ENCODE measurements at regions not wholly inside any gene's neighbourhood (a gene's known extent, or its start where the extent isn't known, plus 50 kb on each side); places are given as distances from the start of the nearest gene placed in this dataset.
A peak's percentile ranks its signal among the peaks of the same experiment; 100 is the strongest.

GRCh38 chr14:80005561-80005960 is 205.7 kb downstream of the DIO2 start:
- Histone ChIP-seq H4K20me1 (ENCODE audit: insufficient read depth, low read depth, low read length) (no peaks in the 10 kb centered on the region), H3K4me1 (ENCODE audit: low read length) (no peaks in the 10 kb centered on the region), H3K27ac (ENCODE audit: low read length) (no peak overlapping the region), H3K36me3 (ENCODE audit: insufficient read depth, low read length) (no peaks in the 10 kb centered on the region), H3K9ac (ENCODE audit: low read length) (no peak overlapping the region), H3K79me2 (ENCODE audit: low read length) (no peaks in the 10 kb centered on the region), H3K27me3 (ENCODE audit: low read length) (no peaks in the 10 kb centered on the region), H3K4me2 (ENCODE audit: low read depth, low read length, poor library complexity, severe bottlenecking) (no peak overlapping the region), H3K9me3 (ENCODE audit: low read length) (no peaks in the 10 kb centered on the region), H3K4me3 (ENCODE audit: low read length) (no peak overlapping the region), H2AFZ (ENCODE audit: low read length) (no peak overlapping the region), H3K9me2 (replicated peaks; ENCODE audit: insufficient read depth, low read length) (no peaks in the 10 kb centered on the region)
- DNase-seq = no peak

GRCh38 chr14:80004871-80005270 is 206.4 kb downstream of the DIO2 start:
- no peaks in the 10 kb centered on the region for H3K9me2 ChIP-seq (replicated peaks; ENCODE audit: insufficient read depth, low read length)
- H3K79me2 ChIP-seq (ENCODE audit: low read length) = no peaks in the 10 kb centered on the region
- H2AFZ ChIP-seq (ENCODE audit: low read length) = no peak overlapping the region
- no peaks in the 10 kb centered on the region for H3K36me3 ChIP-seq (ENCODE audit: insufficient read depth, low read length)
- H3K4me1 ChIP-seq (ENCODE audit: low read length) = no peaks in the 10 kb centered on the region
- no peaks in the 10 kb centered on the region for H4K20me1 ChIP-seq (ENCODE audit: insufficient read depth, low read depth, low read length)
- H3K4me3 ChIP-seq (ENCODE audit: low read length) = no peak overlapping the region
- no peaks in the 10 kb centered on the region for H3K9me3 ChIP-seq (ENCODE audit: low read length)
- no peaks in the 10 kb centered on the region for H3K27me3 ChIP-seq (ENCODE audit: low read length)
- no peak overlapping the region for H3K4me2 ChIP-seq (ENCODE audit: low read depth, low read length, poor library complexity, severe bottlenecking)
- DNase-seq = no peak
- no peak overlapping the region for H3K9ac ChIP-seq (ENCODE audit: low read length)
- H3K27ac ChIP-seq (ENCODE audit: low read length) = no peak overlapping the region

GRCh38 chr14:80003138-80003537 is 208.2 kb downstream of the DIO2 start:
- Histone ChIP-seq H3K4me2 (ENCODE audit: low read depth, low read length, poor library complexity, severe bottlenecking) (no peak overlapping the region), H3K4me1 (ENCODE audit: low read length) (no peaks in the 10 kb centered on the region), H3K9ac (ENCODE audit: low read length) (no peak overlapping the region), H3K9me2 (replicated peaks; ENCODE audit: insufficient read depth, low read length) (no peaks in the 10 kb centered on the region), H3K36me3 (ENCODE audit: insufficient read depth, low read length) (no peaks in the 10 kb centered on the region), H3K27ac (ENCODE audit: low read length) (no peak overlapping the region), H3K4me3 (ENCODE audit: low read length) (no peak overlapping the region), H4K20me1 (ENCODE audit: insufficient read depth, low read depth, low read length) (no peaks in the 10 kb centered on the region), H3K9me3 (ENCODE audit: low read length) (no peaks in the 10 kb centered on the region), H3K27me3 (ENCODE audit: low read length) (no peaks in the 10 kb centered on the region), H3K79me2 (ENCODE audit: low read length) (no peaks in the 10 kb centered on the region), H2AFZ (ENCODE audit: low read length) (no peak overlapping the region)
- DNase-seq = no peak

- Histone ChIP-seq H2AFZ (ENCODE audit: low read length) (no peak overlapping the region), H3K4me1 (ENCODE audit: low read length) (peaks cover 6% of the 10 kb centered on the region), H3K36me3 (ENCODE audit: insufficient read depth, low read length) (no peaks in the 10 kb centered on the region), H3K79me2 (ENCODE audit: low read length) (no peaks in the 10 kb centered on the region), H3K27ac (ENCODE audit: low read length) (no peak overlapping the region), H4K20me1 (ENCODE audit: insufficient read depth, low read depth, low read length) (no peaks in the 10 kb centered on the region), H3K4me3 (ENCODE audit: low read length) (no peak overlapping the region), H3K27me3 (ENCODE audit: low read length) (no peaks in the 10 kb centered on the region), H3K4me2 (ENCODE audit: low read depth, low read length, poor library complexity, severe bottlenecking) (no peak overlapping the region), H3K9me3 (ENCODE audit: low read length) (no peaks in the 10 kb centered on the region), H3K9me2 (replicated peaks; ENCODE audit: insufficient read depth, low read length) (no peaks in the 10 kb centered on the region), H3K9ac (ENCODE audit: low read length) (no peak overlapping the region)
- no peak for DNase-seq
Measured at GRCh38 chr14:79997509-79998208, 213.6 kb downstream of the DIO2 start.

- H3K9me3 ChIP-seq (ENCODE audit: low read length) = no peaks in the 10 kb centered on the region
- no peak overlapping the region for H3K4me3 ChIP-seq (ENCODE audit: low read length)
- H3K27me3 ChIP-seq (ENCODE audit: low read length) = no peaks in the 10 kb centered on the region
- no peaks in the 10 kb centered on the region for H3K36me3 ChIP-seq (ENCODE audit: insufficient read depth, low read length)
- peaks cover 7% of the 10 kb centered on the region for H3K4me1 ChIP-seq (ENCODE audit: low read length)
- no peaks in the 10 kb centered on the region for H3K79me2 ChIP-seq (ENCODE audit: low read length)
- H4K20me1 ChIP-seq (ENCODE audit: insufficient read depth, low read depth, low read length) = no peaks in the 10 kb centered on the region
- H3K9me2 ChIP-seq (replicated peaks; ENCODE audit: insufficient read depth, low read length) = no peaks in the 10 kb centered on the region
- peak; percentile 51 for DNase-seq
- no peak overlapping the region for H3K9ac ChIP-seq (ENCODE audit: low read length)
- no peak overlapping the region for H3K27ac ChIP-seq (ENCODE audit: low read length)
- peak overlapping the region; percentile 4 for H3K4me2 ChIP-seq (ENCODE audit: low read depth, low read length, poor library complexity, severe bottlenecking)
- no peak overlapping the region for H2AFZ ChIP-seq (ENCODE audit: low read length)
Measured at GRCh38 chr14:79992407-79993198, 218.7 kb downstream of the DIO2 start.

- Histone ChIP-seq H3K4me1 (ENCODE audit: low read length) (peaks cover 7% of the 10 kb centered on the region), H3K27me3 (ENCODE audit: low read length) (no peaks in the 10 kb centered on the region), H3K4me2 (ENCODE audit: low read depth, low read length, poor library complexity, severe bottlenecking) (no peak overlapping the region), H3K9ac (ENCODE audit: low read length) (no peak overlapping the region), H3K79me2 (ENCODE audit: low read length) (no peaks in the 10 kb centered on the region), H3K36me3 (ENCODE audit: insufficient read depth, low read length) (no peaks in the 10 kb centered on the region), H3K9me2 (replicated peaks; ENCODE audit: insufficient read depth, low read length) (no peaks in the 10 kb centered on the region), H3K9me3 (ENCODE audit: low read length) (no peaks in the 10 kb centered on the region), H2AFZ (ENCODE audit: low read length) (no peak overlapping the region), H3K4me3 (ENCODE audit: low read length) (no peak overlapping the region), H3K27ac (ENCODE audit: low read length) (no peak overlapping the region), H4K20me1 (ENCODE audit: insufficient read depth, low read depth, low read length) (no peaks in the 10 kb centered on the region)
- no peak for DNase-seq
Measured at GRCh38 chr14:79991866-79992265, 219.4 kb downstream of the DIO2 start.

DNA sequence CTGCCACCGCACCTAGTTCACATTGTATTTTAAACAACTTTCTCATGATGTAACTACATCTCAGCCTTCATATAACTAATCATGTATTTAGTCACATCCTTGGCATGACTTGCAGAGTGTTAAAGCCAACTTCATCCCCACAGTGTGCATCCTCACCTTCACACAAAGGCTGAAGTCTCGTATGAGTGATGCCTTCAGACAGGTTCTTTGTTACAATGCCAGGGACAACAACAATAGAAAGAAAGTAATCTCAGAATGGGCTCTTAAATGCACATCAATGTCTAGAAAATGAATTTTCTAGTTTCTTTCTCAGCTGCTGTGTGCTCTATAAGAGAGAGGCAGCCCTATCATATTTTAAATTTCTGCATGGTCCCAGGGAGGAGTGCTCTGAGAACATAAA is 221.3 kb downstream of the DIO2 start:
- Histone ChIP-seq H3K4me1 (ENCODE audit: low read length) (peaks cover 7% of the 10 kb centered on the region), H3K4me3 (ENCODE audit: low read length) (no peak overlapping the region), H3K27ac (ENCODE audit: low read length) (no peak overlapping the region), H3K36me3 (ENCODE audit: insufficient read depth, low read length) (no peaks in the 10 kb centered on the region), H3K79me2 (ENCODE audit: low read length) (no peaks in the 10 kb centered on the region), H3K9ac (ENCODE audit: low read length) (no peak overlapping the region), H3K9me3 (ENCODE audit: low read length) (no peaks in the 10 kb centered on the region), H3K9me2 (replicated peaks; ENCODE audit: insufficient read depth, low read length) (no peaks in the 10 kb centered on the region), H3K4me2 (ENCODE audit: low read depth, low read length, poor library complexity, severe bottlenecking) (no peak overlapping the region), H4K20me1 (ENCODE audit: insufficient read depth, low read depth, low read length) (no peaks in the 10 kb centered on the region), H2AFZ (ENCODE audit: low read length) (no peak overlapping the region), H3K27me3 (ENCODE audit: low read length) (no peaks in the 10 kb centered on the region)
- no peak for DNase-seq

DNA sequence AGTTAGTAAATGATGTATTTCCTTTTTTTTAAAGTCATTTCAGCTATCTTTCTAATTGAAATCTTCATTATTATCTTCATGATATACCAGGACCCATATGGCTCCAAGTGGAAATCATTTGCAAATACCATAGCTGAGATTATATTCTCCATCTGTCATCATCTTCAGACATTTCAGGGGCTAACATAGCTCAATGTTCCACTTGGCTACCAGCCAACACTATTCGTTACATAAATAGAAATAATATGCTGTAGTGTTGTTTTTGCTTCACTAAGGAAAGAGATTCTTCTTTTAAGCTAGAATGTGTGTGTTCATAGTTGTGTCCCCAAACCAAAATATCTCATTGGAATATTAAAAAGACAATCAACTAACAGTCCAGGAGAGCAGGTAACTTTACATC is 225.1 kb downstream of the DIO2 start:
- Histone ChIP-seq H3K79me2 (ENCODE audit: low read length) (no peaks in the 10 kb centered on the region), H3K9ac (ENCODE audit: low read length) (no peak overlapping the region), H4K20me1 (ENCODE audit: insufficient read depth, low read depth, low read length) (no peaks in the 10 kb centered on the region), H3K4me1 (ENCODE audit: low read length) (no peaks in the 10 kb centered on the region), H3K9me2 (replicated peaks; ENCODE audit: insufficient read depth, low read length) (no peaks in the 10 kb centered on the region; the same call in 1 of the 2 replicates), H3K36me3 (ENCODE audit: insufficient read depth, low read length) (no peaks in the 10 kb centered on the region), H3K9me3 (ENCODE audit: low read length) (no peaks in the 10 kb centered on the region), H3K4me3 (ENCODE audit: low read length) (no peak overlapping the region), H3K27ac (ENCODE audit: low read length) (no peak overlapping the region), H3K4me2 (ENCODE audit: low read depth, low read length, poor library complexity, severe bottlenecking) (no peak overlapping the region), H2AFZ (ENCODE audit: low read length) (no peak overlapping the region), H3K27me3 (ENCODE audit: low read length) (no peaks in the 10 kb centered on the region)
- no peak for DNase-seq

All from Karpas-422 (cell line).